ENCODE measurements at regions not wholly inside any gene's neighbourhood (a gene's known extent, or its start where the extent isn't known, plus 50 kb on each side); places are given as distances from the start of the nearest gene placed in this dataset.

DNA sequence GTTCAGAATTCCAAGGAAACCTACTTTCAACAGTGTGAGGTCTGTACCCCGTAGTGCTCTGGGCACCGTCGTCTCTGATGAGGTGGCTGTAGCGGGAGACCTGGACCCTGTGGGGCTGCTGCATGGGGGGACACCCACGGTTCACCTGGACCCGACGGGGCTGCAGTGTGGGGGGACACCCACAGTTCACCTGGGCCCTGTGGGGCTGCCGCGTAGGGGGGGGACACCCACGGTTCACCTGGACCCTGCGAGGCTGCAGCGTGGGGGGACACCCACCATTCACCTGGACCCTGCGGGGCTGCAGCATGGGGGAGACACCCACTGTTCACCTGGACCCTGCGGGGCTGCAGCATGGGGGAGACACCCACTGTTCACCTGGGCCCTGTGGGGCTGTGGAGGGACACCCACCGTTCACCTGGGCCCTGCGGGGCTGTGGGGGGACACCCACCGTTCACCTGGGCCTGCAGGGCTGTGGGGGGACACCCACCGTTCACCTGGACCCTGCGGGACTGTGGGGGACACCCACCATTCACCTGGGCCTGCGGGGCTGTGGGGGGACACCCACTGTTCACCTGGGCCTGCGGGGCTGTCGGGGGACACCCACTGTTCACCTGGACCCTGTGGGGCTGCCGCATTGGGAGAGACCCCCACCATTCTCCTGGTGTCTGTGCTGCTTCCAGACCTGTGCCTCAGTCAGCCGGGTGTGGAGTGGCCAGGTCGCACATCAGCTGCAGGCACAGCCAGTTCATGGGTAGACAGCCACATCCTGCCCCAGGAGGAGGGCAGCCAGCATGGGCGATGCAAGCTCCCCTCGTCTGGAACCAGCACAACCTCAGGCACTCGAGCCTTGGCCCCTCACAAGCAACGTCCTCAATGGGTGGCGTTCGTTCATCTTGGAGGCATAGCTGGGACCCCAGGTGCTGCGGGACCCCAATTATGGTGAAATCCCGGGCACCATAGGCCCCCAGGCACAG, 114.5 kb downstream of the TMEM18 start:
- TF ChIP-seq BHLHE40 (IDR thresholded peaks at IDR 0.05; ENCODE audit: borderline replicate concordance) (no peak), PKNOX1 (IDR thresholded peaks at IDR 0.05) (no peak), FOXA1 (IDR thresholded peaks at IDR 0.05) (no peak), ELF4 (IDR thresholded peaks at IDR 0.05) (no peak), FOXM1 (IDR thresholded peaks at IDR 0.05; ENCODE audit: borderline replicate concordance) (no peak), ZNF384 (IDR thresholded peaks at IDR 0.05) (no peak), SUZ12 (IDR thresholded peaks at IDR 0.05) (no peak), FOXK2 (IDR thresholded peaks at IDR 0.05) (no peak), ARNT (IDR thresholded peaks at IDR 0.05) (no peak), SP1 (IDR thresholded peaks at IDR 0.05) (no peak), TARDBP (IDR thresholded peaks at IDR 0.05) (no peak), CTBP1 (IDR thresholded peaks at IDR 0.05; ENCODE audit: borderline replicate concordance) (no peak), HDGF (IDR thresholded peaks at IDR 0.05; ENCODE audit: borderline replicate concordance) (no peak)

Data from HEK293T (cell line).